ENCODE measurements at regions not wholly inside any gene's neighbourhood (a gene's known extent, or its start where the extent isn't known, plus 50 kb on each side); places are given as distances from the start of the nearest gene placed in this dataset.

DNA sequence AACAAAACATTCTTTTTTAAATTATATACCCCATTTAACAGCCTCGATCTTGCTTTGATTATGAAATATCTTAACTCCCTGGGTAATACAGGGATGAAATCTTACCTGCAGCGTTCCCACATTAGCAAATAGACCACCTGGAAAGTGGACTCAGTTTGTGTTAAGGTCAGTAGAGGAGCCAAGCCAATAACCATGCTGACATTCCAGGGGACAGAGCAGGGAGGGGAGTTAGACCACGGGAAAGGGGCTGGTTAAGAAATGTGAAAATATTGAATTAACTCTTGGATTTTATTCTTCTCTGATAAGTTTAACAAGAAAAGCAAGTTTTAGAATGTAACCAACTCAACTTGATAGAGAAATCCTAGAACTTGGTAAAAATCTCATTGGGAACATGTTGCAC is 144.9 kb upstream of the CLEC14A start:
- 70% methylated on average over 3 of the region's 3 CpGs; no CpG with 5 or more reads in 1 of the 2 experiments for WGBS, 2 experiments (ENCODE audit: extremely low coverage in 1 of 2, insufficient coverage in 1 of 2, insufficient read length in 1 of 2, insufficient replicate concordance in 2 of 2, low coverage in 1 of 2, low lambda C conversion rate in 2 of 2, missing lambda C conversion rate in 1 of 2)
- Histone ChIP-seq H2BK120ac (replicated peaks; ENCODE audit: low read depth, low read length) (no peak overlapping the region), H2AFZ (ENCODE audit: low read length) (no peak overlapping the region), H3K9ac (replicated peaks in 1 of 4; ENCODE audit: extremely low read depth in 1 of 4, low read depth in 3 of 4, low read length in 3 of 4) (no peak overlapping the region), H2BK20ac (ENCODE audit: low read length) (no peak overlapping the region), H4K20me1 (replicated peaks in 1 of 2; ENCODE audit: control insufficient read depth in 1 of 2, insufficient read depth in 2 of 2, low read length in 2 of 2) (no peaks in the 10 kb centered on the region), H4K8ac (ENCODE audit: extremely low read depth, insufficient read depth, low read length) (no peak overlapping the region), H3K4me3 (ENCODE audit: extremely low read depth in 1 of 4, insufficient read depth in 2 of 4, low read depth in 3 of 4, low read length in 4 of 4) (no peak overlapping the region), H2AK5ac (ENCODE audit: low read depth, low read length) (no peak overlapping the region), H3K27ac (ENCODE audit: low read depth, low read length) (no peak overlapping the region), H2BK12ac (ENCODE audit: low read depth, low read length) (no peak overlapping the region), H3K23me2 (ENCODE audit: low read depth, low read length) (no peaks in the 10 kb centered on the region; the same call in 1 of the 2 replicates), H3K79me1 (ENCODE audit: low read depth, low read length) (no peaks in the 10 kb centered on the region), H3K79me2 (ENCODE audit: control insufficient read depth in 1 of 2, insufficient read depth in 2 of 2, low read length in 2 of 2) (no peaks in the 10 kb centered on the region), H3K9me3 (ENCODE audit: insufficient read depth in 2 of 2, low read depth in 1 of 2, low read length in 1 of 2) (no peaks in the 10 kb centered on the region), H4K91ac (replicated peaks; ENCODE audit: insufficient read length, low read length) (no peak overlapping the region), H4K5ac (ENCODE audit: insufficient read length, low read depth, low read length) (no peak overlapping the region), H2BK15ac (ENCODE audit: low read length) (no peak overlapping the region), H3K23ac (ENCODE audit: insufficient read length) (no peak overlapping the region), H3K14ac (ENCODE audit: insufficient read length) (no peak overlapping the region), H3K18ac (ENCODE audit: extremely low read depth, low read length) (no peak overlapping the region), H3K27me3 (replicated peaks in 1 of 4; ENCODE audit: control insufficient read depth in 3 of 4, extremely low read depth in 1 of 4, insufficient read depth in 3 of 4, low read length in 3 of 4) (peaks cover 0 to under 1% (median 0%) of the 10 kb centered on the region in 4 experiments; a peak in 1 of 7 replicates), H3K4me2 (ENCODE audit: insufficient read depth in 1 of 2, low read depth in 2 of 2, low read length in 2 of 2) (no peak overlapping the region), H3K56ac (replicated peaks; ENCODE audit: insufficient read length, low read depth, low read length) (no peak overlapping the region), H3K36me3 (ENCODE audit: control insufficient read depth in 2 of 4, insufficient read depth in 4 of 4, low read length in 3 of 4) (no peaks in the 10 kb centered on the region), H3K4me1 (replicated peaks in 1 of 4; ENCODE audit: control insufficient read depth in 3 of 4, insufficient read depth in 4 of 4, low read length in 3 of 4) (no peaks in the 10 kb centered on the region), H3K4ac (replicated peaks; ENCODE audit: insufficient read length, low read depth, low read length) (no peak overlapping the region), H2BK5ac (ENCODE audit: low read depth, low read length) (no peak overlapping the region)
- FAIRE-seq: peak; percentile 48
- ChIA-PET POLR2A (ENCODE audit: partially characterized antibody) (no interaction called here), CTCF (ENCODE audit: partially characterized antibody) (interaction anchor here (0.9 to 1.1 kb wide), 3 partner anchors 11 to 34 kb away, joined by 3 read pairs; no protein-coding TSS in a partner anchor)
- no peak for DNase-seq (ENCODE audit: low read depth in 1 of 2, low spot score in 2 of 2)
- TF ChIP-seq, protein P1, sequence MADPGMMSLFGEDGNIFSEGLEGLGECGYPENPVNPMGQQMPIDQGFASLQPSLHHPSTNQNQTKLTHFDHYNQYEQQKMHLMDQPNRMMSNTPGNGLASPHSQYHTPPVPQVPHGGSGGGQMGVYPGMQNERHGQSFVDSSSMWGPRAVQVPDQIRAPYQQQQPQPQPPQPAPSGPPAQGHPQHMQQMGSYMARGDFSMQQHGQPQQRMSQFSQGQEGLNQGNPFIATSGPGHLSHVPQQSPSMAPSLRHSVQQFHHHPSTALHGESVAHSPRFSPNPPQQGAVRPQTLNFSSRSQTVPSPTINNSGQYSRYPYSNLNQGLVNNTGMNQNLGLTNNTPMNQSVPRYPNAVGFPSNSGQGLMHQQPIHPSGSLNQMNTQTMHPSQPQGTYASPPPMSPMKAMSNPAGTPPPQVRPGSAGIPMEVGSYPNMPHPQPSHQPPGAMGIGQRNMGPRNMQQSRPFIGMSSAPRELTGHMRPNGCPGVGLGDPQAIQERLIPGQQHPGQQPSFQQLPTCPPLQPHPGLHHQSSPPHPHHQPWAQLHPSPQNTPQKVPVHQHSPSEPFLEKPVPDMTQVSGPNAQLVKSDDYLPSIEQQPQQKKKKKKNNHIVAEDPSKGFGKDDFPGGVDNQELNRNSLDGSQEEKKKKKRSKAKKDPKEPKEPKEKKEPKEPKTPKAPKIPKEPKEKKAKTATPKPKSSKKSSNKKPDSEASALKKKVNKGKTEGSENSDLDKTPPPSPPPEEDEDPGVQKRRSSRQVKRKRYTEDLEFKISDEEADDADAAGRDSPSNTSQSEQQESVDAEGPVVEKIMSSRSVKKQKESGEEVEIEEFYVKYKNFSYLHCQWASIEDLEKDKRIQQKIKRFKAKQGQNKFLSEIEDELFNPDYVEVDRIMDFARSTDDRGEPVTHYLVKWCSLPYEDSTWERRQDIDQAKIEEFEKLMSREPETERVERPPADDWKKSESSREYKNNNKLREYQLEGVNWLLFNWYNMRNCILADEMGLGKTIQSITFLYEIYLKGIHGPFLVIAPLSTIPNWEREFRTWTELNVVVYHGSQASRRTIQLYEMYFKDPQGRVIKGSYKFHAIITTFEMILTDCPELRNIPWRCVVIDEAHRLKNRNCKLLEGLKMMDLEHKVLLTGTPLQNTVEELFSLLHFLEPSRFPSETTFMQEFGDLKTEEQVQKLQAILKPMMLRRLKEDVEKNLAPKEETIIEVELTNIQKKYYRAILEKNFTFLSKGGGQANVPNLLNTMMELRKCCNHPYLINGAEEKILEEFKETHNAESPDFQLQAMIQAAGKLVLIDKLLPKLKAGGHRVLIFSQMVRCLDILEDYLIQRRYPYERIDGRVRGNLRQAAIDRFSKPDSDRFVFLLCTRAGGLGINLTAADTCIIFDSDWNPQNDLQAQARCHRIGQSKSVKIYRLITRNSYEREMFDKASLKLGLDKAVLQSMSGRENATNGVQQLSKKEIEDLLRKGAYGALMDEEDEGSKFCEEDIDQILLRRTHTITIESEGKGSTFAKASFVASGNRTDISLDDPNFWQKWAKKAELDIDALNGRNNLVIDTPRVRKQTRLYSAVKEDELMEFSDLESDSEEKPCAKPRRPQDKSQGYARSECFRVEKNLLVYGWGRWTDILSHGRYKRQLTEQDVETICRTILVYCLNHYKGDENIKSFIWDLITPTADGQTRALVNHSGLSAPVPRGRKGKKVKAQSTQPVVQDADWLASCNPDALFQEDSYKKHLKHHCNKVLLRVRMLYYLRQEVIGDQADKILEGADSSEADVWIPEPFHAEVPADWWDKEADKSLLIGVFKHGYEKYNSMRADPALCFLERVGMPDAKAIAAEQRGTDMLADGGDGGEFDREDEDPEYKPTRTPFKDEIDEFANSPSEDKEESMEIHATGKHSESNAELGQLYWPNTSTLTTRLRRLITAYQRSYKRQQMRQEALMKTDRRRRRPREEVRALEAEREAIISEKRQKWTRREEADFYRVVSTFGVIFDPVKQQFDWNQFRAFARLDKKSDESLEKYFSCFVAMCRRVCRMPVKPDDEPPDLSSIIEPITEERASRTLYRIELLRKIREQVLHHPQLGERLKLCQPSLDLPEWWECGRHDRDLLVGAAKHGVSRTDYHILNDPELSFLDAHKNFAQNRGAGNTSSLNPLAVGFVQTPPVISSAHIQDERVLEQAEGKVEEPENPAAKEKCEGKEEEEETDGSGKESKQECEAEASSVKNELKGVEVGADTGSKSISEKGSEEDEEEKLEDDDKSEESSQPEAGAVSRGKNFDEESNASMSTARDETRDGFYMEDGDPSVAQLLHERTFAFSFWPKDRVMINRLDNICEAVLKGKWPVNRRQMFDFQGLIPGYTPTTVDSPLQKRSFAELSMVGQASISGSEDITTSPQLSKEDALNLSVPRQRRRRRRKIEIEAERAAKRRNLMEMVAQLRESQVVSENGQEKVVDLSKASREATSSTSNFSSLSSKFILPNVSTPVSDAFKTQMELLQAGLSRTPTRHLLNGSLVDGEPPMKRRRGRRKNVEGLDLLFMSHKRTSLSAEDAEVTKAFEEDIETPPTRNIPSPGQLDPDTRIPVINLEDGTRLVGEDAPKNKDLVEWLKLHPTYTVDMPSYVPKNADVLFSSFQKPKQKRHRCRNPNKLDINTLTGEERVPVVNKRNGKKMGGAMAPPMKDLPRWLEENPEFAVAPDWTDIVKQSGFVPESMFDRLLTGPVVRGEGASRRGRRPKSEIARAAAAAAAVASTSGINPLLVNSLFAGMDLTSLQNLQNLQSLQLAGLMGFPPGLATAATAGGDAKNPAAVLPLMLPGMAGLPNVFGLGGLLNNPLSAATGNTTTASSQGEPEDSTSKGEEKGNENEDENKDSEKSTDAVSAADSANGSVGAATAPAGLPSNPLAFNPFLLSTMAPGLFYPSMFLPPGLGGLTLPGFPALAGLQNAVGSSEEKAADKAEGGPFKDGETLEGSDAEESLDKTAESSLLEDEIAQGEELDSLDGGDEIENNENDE (IDR thresholded peaks at IDR 0.05; ENCODE audit: insufficient replicate concordance, low read length): no peak

All from H1 (cell line).